Midbrain (tissue), 1 donor: ENCODE measurements at regions not wholly inside any gene's neighbourhood (a gene's known extent, or its start where the extent isn't known, plus 50 kb on each side); places are given as distances from the start of the nearest gene placed in this dataset.
"Not testable (repeated sequence)": the region's sequence is repeated elsewhere in the genome, so short reads cannot be mapped to it uniquely, and the experiment has no call there.

Source experiments
- DNase-seq: peaks from one replicate; lab custom pipeline; 2025; lab: John Stamatoyannopoulos, UW

DNA sequence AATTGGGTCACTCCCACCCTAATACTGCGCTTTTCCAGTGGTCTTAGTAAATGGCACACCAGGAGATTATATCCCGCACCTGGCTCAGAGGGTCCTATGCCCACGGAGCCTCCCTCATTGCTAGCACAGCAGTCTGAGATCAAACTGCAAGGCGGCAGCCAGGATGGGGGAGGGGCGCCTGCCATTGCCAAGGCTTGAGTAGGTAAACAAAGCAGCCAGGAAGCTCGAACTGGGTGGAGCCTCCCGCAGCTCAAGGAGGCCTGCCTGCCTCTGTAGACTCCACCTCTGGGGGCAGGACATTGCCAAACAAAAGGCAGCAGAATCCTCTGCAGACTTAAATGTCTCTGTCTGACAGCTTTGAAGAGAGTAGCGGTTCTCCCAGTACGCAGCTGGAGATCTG lies 52.4 kb upstream of the PMPCB start:
- DNase-seq: not testable (repeated sequence)

GRCh38 chr7:103240806-103241205 lies 56.4 kb upstream of the PMPCB start:
- no peak for DNase-seq

DNA sequence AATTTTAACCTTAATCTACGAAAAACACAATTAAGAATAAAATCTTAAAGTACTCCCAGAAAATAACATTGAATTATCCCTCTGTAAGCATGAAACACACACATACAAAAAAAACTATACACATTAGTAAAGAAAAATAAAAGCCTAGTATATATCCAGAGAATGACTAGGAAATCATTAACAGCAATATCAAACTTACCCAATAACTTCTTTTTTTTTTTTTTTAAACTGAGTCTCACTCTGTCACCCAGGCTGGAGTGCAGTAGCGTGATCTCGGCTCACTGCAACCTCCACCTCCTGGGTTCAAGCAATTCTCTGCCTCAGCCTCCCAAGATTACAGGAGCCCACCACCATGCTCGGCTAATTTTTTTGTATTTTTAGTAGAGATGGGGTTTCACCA lies 61.4 kb upstream of the PMPCB start:
- DNase-seq: not testable (repeated sequence)

DNA sequence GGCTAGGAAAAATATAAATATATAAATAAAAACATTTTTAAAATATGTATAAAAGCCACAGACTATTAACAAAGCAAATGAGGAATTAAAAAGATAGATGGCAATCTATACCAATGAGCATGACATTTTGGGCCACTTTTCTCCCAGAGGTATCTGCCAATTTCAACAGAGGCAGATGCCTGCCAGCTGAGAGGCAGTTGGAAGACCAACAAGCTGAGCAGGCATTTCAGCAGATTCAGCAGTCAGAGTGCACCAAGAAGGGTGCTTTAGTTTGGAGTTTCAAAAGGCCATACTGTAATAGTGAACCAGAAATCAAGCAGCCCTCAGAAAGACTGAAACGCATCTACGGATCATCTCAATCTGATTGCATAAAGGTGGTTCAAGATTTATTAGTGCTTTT lies 62.4 kb upstream of the PMPCB start:
- not testable (repeated sequence) for DNase-seq

- DNase-seq: not testable (repeated sequence)
Observed at GRCh38 chr7:103227787-103228186, 69.4 kb upstream of the PMPCB start.

- peak; percentile 0 for DNase-seq
Observed at GRCh38 chr7:103225798-103226197, 71.4 kb upstream of the PMPCB start.

DNA sequence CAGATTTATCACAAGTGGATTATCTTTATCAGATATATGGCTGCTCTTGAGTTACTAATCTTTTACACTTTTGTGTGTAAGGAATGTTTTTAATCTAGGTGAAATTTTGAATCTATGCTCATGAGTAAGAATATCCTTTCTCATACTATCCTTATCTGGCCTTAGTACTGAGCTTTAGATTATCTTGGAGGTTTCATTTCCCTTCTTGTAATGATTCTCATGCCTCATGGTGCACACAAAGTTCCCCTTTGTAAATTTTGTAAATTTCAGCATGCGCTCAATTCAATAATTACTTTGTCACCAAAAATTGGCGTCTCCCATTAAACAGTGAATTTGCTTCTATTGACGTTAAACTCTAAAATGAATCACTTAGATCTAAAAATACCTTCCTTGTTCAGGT lies 74.2 kb upstream of the NAPEPLD start:
- not testable (repeated sequence) for DNase-seq

DNA sequence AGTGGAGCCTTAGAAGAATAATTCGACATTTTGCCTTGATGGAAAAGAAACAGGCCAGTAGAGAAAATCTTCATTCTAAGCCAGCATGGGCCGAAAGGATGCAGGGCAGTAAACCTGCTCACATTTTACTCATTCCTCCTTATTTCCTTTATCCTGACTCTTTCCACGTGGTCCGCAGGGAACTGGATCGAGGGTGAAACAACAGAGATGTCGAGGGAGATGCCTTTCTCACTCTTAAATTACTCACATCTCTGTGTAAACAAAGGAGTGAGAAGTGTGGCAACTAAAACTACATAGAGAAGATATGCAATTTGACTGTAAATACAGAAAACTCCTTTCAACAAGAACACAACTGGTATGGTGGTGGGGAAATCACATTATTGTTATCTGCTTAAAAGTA lies 62.1 kb upstream of the NAPEPLD start:
- DNase-seq: not testable (repeated sequence)

DNA sequence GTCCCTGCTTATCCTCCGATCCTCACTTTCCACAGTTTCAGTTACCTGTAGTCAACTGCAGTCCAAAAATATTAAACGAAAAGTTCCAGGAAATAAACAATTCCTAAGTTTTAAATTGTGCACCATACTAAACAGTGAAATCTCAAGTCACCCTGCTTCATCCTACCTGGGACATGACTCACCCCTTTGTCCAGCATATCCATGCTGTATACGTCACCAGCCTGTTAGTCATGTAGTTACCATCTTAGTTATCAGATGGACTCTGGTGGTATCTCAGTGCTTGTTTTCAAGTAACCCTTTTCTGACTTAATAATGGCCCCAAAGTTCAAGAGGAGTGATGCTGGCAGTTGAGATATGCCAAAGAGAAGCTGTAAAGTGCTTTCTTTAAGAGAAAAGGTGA lies 50.3 kb upstream of the NAPEPLD start:
- DNase-seq: not testable (repeated sequence)
